ENCODE measurements at regions not wholly inside any gene's neighbourhood (a gene's known extent, or its start where the extent isn't known, plus 50 kb on each side); places are given as distances from the start of the nearest gene placed in this dataset.
A peak's percentile ranks its signal among the peaks of the same experiment; 100 is the strongest.

GRCh38 chr9:16925426-16925825, 55.0 kb upstream of the BNC2 start (continued):
- no peak for TF ChIP-seq CTCF (CRISPR knock-in tag; IDR thresholded peaks at IDR 0.05)

- no peak overlapping the region for H3K4me3 ChIP-seq (replicated peaks in 1 of 3; ENCODE audit: insufficient read depth in 1 of 3, low read depth in 2 of 3, low read length in 3 of 3)
- TF ChIP-seq ZNF850 (CRISPR knock-in tag; conservative IDR thresholded peaks at IDR 0.05) (peak; percentile 79; the same call in 1 of the 2 replicates), ARID5B (CRISPR knock-in tag; IDR thresholded peaks at IDR 0.05) (no peak), ZNF577 (CRISPR knock-in tag; IDR thresholded peaks at IDR 0.05; ENCODE audit: borderline replicate concordance, low read depth) (no peak), ZNF556 (CRISPR knock-in tag; IDR thresholded peaks at IDR 0.05; ENCODE audit: borderline replicate concordance) (no peak), TBX3 (IDR thresholded peaks at IDR 0.05; ENCODE audit: borderline replicate concordance) (no peak)
- H3K9ac ChIP-seq (ENCODE audit: insufficient read depth, low read depth, low read length): no peak overlapping the region
- CTCF ChIA-PET (ENCODE audit: low intra/inter-chr PET ratio, low total read pairs): no interaction called here
- no peaks in the 10 kb centered on the region for H4K20me1 ChIP-seq (ENCODE audit: insufficient read depth, low read length)
- no peaks in the 10 kb centered on the region for H3K36me3 ChIP-seq (replicated peaks in 1 of 2; ENCODE audit: control insufficient read depth in 1 of 2, insufficient read depth in 2 of 2, low read length in 2 of 2)
- in situ Hi-C loops (cut with HindIII; ENCODE audit: extremely low pct_ligation_motif_present, low pct_unique_long_range_greater_than_20kb): no loop called here
- H3K4me2 ChIP-seq (ENCODE audit: low read depth, low read length): no peak overlapping the region
- FAIRE-seq (no peak), DNase-seq (ENCODE audit: low spot score) (no peak), ATAC-seq (no peak)
- WGBS (ENCODE audit: low lambda C conversion rate): 65% methylated on average over 13 of the region's 32 CpGs
- no peaks in the 10 kb centered on the region for H3K27me3 ChIP-seq (ENCODE audit: control insufficient read depth in 1 of 2, insufficient read depth in 2 of 2, low read length in 2 of 2)
- no peaks in the 10 kb centered on the region for H3K79me2 ChIP-seq (ENCODE audit: insufficient read depth, low read length)
- intact Hi-C loops (cut with micrococcal nuclease; ENCODE audit: unreplicated experiment): no loop called here
- H2AFZ ChIP-seq (ENCODE audit: low read length): no peak overlapping the region
- H3K4me1 ChIP-seq (ENCODE audit: insufficient read depth, low read length): no peaks in the 10 kb centered on the region
- no TSS peak for BruUV-seq (replicated peaks)
- H3K27ac ChIP-seq (ENCODE audit: extremely low read length, insufficient read depth, low read length): no peak overlapping the region
- POLR2A ChIA-PET: no interaction called here
- peaks cover 4% of the 10 kb centered on the region; the same call in 1 of the 2 replicates for H3K9me3 ChIP-seq (ENCODE audit: low read length)
Observed at GRCh38 chr9:16924311-16924915, 53.9 kb upstream of the BNC2 start.
